NCI-H345 (cell line): ENCODE measurements at regions not wholly inside any gene's neighbourhood (a gene's known extent, or its start where the extent isn't known, plus 50 kb on each side); places are given as distances from the start of the nearest gene placed in this dataset.
"Not testable (repeated sequence)": the region's sequence is repeated elsewhere in the genome, so short reads cannot be mapped to it uniquely, and the experiment has no call there.

Experiments
- DNase-seq: peaks from one replicate; lab custom pipeline; 2025; lab: John Stamatoyannopoulos, UW

DNA sequence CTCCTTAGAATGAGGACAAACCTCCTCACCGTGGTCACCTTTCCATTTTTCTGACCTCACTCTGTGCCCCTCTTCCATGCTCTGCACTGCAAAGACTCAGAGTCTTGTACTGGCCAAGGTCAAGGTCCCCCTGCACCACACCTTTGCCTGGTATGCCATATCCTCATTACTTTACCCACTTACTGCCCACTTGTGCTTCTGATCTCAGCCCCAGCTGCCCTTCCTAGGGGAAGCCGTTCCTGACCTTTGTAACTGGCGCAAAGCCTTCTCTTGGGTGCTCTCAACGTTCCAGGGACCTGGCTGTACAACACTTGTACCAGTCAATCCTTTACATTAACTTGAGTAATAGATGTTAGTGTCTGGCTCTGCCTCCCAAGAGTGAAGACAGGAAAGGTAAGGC lies 256.0 kb downstream of the SV2B start:
- no peak for DNase-seq

- no peak for DNase-seq
These were observed 257.0 kb downstream of the SV2B start for GRCh38 chr15:91357011-91357410.

GRCh38 chr15:91357486-91357885 lies 257.4 kb downstream of the SV2B start:
- DNase-seq: no peak

DNA sequence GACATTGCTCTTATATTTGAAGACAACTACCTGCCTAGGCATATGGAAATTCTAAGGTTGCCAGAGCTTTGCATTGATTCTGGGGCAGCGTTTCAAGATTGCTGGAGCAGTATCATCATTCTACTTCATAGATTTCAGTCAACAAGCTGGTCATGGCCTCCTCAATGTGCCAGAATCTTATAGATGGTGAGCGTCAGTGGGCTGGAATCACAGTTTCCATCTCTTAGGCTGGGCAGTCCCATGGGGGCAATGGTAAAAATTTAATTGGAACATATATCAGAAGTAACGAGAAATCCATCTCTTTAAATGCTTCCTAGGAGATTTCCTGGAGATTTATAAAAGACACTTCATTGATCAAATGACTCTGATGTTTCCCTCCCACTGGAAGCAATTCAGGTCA lies 258.3 kb downstream of the SV2B start:
- no peak for DNase-seq

DNA sequence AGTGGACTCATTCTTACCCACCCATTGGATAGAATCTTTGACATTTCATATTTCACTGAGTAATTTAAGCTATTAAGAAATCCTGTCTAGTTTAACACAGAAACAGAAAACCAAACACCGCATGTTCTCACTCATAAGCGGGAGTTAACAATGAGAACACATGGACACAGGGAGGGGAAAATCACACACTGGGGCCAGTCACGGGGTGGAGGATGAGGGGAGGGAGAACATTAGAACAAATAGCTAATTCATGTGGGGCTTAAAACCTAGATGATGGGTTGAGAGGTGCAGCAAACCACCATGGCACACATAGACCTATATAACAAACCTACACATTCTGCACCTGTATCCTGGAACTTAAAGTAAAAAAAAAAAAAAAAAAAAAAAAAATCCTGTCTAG lies 261.6 kb downstream of the SV2B start:
- not testable (repeated sequence) for DNase-seq

DNA sequence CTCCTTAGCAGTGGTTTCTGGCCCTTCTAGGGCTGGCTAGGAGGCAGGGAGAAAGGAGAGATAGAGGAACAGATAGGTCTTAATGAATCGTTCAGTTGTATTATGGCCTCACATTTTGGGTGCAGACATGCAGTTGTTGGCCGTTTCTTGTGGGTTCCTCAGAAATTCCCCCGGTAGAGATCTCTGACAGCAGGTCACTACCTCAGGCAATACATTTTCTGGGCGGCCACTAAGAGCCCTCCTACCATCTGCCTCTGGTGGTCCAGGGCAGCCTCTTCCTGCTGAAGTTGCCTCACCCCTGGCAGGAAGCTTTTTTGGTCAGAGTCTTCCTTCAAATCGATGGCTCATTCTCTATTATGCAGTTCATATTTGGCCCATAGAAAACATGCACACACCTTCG lies 266.1 kb downstream of the SV2B start:
- no peak for DNase-seq

DNA sequence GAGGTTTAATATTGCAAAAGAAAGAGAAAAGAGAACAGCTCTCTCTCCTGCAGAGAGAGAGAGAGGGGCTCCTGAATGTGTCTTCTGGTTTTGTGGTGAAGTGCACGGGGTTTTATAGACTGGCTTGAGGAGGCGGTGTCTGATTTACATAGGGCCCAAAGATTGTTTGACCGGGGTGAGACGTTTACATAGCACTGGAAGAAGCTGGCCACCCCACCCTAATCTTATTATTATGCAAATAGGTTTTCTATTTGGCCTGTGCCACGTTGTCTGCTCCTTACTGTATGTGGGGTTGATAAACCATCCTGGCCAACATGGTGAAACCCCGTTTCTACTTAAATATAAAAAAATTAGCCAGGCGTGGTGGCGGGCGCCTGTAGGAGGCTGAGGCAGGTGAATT lies 268.6 kb downstream of the SV2B start:
- no peak for DNase-seq

DNA sequence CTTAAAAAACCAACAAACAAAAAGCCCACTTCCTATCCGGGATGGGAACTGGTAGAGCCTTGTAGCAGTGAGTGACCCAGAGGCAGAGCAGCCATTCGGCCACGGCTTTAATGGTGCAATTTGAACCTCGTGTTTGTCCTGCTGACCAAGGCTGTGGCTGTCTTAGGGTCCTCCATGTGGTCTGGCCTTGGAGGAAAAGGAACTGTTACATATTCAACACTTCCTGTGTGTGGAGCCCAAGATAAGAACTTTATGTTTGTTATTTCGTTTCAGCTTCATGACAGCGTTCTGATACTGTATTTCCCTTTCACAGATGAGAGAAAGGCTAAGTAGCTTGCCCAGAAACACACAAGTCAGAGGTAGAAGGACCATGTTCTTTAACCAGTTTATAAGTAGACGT lies 269.8 kb downstream of the SV2B start:
- no peak for DNase-seq

DNA sequence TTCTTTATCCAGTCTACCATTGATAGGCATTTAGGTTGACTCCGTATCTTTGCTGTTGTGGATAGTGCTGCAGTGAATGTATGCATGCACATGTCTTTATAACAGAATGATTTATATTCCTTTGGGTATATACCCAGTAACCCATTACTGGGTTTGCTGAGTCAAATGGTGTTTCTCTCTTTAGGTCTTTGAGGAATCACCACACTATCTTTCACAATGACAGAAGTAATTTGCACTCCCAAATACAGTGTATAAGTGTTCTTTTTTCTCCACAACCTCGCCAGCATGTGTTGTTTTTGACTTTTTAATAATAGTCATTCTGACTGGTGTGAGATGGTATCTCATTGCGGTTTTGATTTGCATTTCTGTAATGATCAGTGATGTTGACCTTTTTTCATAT lies 271.3 kb downstream of the SV2B start:
- DNase-seq: not testable (repeated sequence)

DNA sequence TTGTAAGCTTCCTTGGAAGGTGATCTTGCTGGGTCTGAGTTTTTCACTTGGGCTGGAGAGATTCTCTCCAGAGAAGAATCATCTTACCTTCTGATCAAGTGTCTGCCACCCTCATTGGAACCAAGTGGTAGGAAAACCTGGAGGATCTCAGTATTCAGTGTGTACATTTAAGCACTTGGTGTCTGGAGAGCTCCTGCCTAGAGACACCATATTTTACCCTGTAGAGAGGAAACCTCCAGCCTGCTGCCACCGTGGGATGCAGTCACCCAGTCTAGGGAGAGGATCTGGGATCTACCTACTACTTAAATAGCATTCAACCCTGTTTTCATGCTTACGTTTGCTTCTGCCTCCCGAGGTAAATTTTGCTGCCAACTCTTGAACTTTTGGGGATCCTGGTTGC lies 274.3 kb downstream of the SV2B start:
- no peak for DNase-seq

DNA sequence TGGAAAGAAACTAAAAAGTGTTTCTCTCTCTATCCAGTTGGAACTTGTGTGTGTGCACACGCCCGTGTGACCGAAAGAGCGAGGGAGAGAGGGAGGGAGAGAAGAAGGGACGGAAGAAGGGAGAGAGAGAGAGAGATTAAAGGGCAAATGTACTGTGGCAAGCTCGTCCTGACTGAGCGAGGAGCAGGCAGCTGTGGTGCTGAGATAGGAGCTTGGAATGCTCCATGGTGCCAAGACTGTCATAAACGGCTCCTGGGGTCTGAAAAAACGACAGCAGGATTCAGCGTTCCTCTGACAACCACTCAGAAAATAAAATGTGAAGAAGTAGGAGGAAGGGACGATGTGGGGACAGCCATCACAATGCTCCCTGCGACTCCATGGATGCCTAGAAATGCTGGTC lies 276.0 kb downstream of the SV2B start:
- no peak for DNase-seq

GRCh38 chr15:91380114-91380513 lies 280.1 kb downstream of the SV2B start:
- DNase-seq: no peak

DNA sequence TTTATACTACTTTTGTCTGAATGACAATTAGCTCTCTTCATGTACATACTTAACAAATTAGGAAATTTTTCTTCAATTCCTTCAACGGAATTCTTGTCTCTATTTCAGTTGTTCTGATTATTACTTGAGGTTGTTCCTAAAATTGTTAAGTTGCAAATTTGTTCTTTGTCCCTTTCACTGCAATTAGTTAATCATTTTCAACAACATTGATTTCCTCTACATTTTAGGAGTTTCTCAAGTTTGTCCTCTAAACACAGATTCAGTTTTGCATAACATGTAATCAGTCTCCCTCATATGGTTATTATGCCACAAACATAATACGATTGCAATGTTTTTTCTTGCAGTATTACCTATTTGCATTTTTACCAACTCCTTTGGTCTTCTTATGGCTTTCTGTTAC lies 283.5 kb downstream of the SV2B start:
- DNase-seq: no peak

DNA sequence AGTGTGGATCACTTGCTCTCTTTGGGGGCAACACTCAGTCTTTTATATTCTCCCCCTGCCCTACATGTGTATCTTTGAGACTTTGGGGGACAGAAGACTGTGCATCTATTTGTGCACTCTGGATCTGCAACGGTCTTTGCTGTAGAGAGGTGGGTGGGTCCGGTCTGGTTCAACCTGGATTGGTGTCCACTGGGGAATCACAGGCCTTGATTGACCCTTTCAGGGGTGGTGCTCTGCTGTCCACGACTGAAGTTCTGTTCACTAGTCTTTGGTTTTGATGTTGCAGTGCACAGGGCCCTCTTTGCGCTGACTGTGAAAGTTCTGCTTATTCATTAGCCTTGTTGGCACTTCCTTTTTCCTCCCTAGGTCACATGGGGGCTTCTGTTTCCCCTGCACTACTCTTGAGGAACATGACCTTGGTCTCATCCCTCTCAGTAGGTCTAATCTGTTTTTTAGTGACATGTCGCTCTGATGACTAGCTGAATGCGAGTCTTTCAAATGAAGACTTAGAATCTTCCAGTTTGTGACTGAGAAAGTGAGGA lies 284.2 kb downstream of the SV2B start:
- no peak for DNase-seq

GRCh38 chr15:91385311-91385710 lies 285.3 kb downstream of the SV2B start:
- DNase-seq: no peak

DNA sequence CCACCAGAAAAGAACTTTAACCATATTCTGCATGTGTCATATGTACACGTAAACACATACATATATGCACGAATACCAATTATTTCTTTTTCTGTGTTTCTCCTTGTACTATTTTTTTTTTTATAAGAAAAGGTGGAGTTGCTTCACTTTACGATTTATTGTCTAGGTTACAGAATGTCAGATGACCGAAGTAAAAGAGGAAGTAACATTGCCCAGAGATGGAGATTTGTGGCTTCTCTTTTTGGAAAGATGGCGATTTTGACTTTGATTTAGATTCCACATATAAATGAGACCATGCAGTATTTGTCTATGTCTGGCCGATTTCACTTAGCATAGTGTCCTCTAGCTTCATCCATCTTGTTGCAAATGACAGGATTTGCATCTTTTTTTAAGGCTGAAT lies 293.1 kb downstream of the SV2B start:
- no peak for DNase-seq

- DNase-seq: no peak
These were observed 300.4 kb downstream of the SV2B start for GRCh38 chr15:91400481-91400880.

DNA sequence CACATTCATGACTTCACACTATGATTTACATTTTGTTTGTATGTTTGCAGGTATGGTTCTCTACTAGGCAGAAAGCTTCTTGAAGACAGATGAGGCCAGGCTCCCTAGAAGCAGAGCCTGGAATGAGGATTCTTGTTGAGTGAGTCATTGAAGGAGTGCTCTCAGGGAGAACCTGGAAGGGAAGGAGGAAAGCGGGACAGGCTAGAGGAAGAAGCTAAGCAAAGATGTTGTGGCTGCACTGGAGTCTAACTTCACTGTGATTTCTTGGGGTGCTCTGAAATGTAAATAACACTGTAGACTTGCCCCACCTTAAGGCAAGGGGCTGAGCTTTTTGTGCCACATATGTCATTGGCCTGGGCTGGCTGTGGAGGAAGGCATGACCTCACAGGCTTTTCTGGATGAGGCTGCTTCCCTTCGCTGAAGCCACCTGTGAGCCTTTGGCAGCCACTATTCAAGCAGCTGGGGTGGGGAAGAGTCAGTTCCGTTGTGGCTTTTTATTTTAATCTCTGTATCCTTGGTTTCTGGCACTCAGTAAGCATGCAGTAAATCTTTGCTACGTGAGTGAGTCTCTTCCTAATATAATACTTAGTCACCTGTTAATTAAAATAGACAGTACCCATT lies 307.3 kb downstream of the SV2B start:
- DNase-seq: no peak

DNA sequence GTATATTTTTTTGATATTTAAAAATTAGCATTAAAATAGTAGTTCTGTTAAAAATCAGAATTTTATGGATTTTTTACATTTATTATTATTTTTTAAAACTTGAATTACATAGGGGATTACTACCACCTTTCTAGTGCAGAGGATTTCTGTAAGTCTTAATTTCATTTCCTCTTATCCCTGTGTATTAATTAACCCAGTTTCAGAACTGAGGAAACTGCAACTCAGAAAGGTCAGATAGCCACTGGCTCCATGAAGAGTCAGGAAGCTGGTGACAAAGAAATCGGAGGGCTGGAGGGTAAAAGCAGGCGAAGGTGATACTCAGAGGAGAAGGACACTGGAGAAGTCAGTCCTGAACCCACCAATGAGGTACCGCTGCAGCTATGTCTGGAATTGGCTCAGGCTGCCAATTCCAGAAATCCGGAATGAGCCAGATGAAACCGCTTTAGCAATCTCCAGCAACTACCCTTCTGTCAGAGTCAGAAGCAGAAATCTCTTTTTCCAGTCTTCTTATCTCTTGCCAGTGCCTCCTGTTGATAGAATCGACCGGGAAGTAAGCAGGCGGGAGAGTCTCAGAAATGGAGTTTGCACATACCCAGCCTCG lies 308.5 kb downstream of the SV2B start:
- no peak for DNase-seq

DNA sequence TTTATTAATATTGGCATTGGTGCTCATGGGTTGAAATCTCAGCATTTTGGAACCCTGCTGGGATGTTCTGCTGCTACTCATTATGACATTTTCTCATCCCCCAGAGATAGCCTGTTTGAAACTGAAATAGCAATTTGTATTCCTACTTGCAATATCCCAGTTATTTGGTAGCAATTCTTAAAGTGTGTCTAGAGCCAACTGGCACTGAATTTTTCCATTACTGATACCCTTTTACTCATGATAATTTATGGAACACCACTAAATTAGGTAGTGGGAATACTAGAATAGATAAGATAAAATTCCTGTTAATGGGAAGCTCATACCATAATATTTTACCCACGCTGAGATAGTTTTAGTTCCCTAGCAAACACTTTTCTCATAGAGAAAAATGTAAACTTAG lies 309.3 kb downstream of the SV2B start:
- no peak for DNase-seq

DNA sequence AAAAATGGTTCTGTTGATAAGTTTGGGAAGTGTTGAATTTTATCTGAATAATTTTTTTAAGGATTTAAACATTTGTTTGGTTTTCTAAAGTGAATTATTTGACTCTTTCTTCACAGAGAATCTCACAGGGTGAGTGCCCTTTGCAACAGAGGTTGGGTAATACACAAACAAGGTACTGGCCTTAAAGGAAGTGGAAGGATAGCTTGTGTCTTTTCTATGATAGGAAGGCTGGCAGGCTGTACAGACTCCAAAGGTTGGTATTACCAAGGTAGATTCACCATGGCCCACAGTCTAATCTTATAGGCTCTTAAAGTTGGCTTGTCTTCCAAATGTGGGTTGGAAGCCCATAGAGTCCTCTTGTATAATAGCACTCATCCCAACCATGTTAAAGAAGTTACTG lies 311.5 kb downstream of the SV2B start:
- DNase-seq: no peak

DNA sequence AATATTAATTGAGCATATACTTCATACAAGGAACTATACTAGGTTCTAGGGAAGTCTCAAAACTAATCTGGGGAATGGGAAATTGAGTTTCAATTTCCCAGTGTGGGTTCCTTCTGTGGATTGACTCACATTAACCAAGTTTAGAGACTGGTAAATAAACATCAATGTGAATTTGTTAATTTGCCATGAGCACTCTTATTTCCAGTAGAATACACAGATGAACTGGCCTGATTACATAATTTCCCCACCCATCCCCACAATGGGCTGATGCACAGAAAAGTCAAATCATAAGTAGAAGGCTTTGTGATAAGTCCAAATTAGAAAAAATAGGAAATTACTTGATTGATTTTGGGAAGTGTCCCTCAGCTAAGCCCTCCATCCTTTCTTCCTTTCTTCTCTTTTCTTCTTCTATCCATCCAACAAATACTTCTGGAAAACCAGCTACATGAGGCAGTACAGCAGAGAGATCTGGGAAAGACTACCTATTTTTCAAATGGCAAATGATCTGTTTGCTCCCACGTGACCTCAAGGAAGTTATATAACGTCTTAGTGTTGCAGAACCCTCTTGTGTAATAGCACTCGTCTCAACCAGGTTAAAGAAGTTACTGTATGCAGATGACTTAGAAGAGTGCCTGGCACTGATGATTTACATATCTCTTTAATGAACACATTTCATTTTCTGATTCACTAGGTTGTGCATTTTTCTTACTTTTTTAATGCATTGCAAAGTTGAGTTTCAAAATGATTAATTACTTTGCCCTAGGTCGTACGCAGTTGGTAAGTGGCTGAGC lies 312.3 kb downstream of the SV2B start:
- DNase-seq: no peak

- no peak for DNase-seq
These were observed 313.1 kb downstream of the SV2B start for GRCh38 chr15:91413142-91413541.
